Stomach (tissue), 8 donors: ENCODE measurements at regions not wholly inside any gene's neighbourhood (a gene's known extent, or its start where the extent isn't known, plus 50 kb on each side); places are given as distances from the start of the nearest gene placed in this dataset.

ENCODE experiments used
- DNase-seq, 2 donors: peaks; one replicate each; pipeline versions ENCODE4 v3.0.0 to v3.0.0-alpha.2; 2013 to 2019
- H3K27ac ChIP-seq, 5 donors: fragments of 200-600 bp in 4 of 5; sonication (generic) in 4 of 5; one replicate each; pipeline ENCODE4 v1.5.1; 2013 to 2019; ENCODE audit warnings: mild to moderate bottlenecking in 1 of 5, moderate library complexity in 1 of 5
- H3K27me3 ChIP-seq, 3 donors: fragments of 200-600 bp; sonication (generic); one replicate each; pipeline ENCODE4 v1.5.1; 2017 to 2019; ENCODE audit warnings: mixed run types in 1 of 3
- H3K36me3 ChIP-seq, 4 donors: fragments of 200-600 bp; sonication (generic); 1 replicate in 3 of 4; 2 replicates in 1 of 4; pipeline ENCODE4 v1.5.1; 2016 to 2019
- H3K4me1 ChIP-seq, 4 donors: fragments of 200-600 bp; sonication (generic); one replicate each; pipeline ENCODE4 v1.5.1; 2016 to 2019
- H3K4me3 ChIP-seq, 4 donors: fragments of 200-600 bp; sonication (generic) in 3 of 4; one replicate each; pipeline ENCODE4 v1.5.1; 2016 to 2019; ENCODE audit warnings: mild to moderate bottlenecking in 1 of 4
- H3K9me3 ChIP-seq, 4 donors: fragments of 200-600 bp; sonication (generic); one replicate each; pipeline ENCODE4 v1.5.1; 2016 to 2019
- EP300 ChIP-seq: sonication (generic); formaldehyde crosslinking; IDR thresholded peaks from one replicate; pipeline ENCODE4 v1.6.1; 2017; ENCODE audit warnings: antibody characterized with exemption
- POLR2A ChIP-seq, 4 donors: fragments of 450-650 bp; IDR thresholded peaks; one replicate each; pipeline ENCODE4 v1.6.1; 2016; ENCODE audit warnings: antibody characterized with exemption in 4 of 4, control low read depth in 2 of 4, mild to moderate bottlenecking in 1 of 4, moderate library complexity in 1 of 4
- POLR2AphosphoS5 ChIP-seq, 3 donors: sonication (generic); formaldehyde crosslinking; IDR thresholded peaks; one replicate each; pipeline ENCODE4 v1.6.1; 2016; ENCODE audit warnings: antibody characterized with exemption in 3 of 3
- WGBS, 5 donors: extraction: QIAGEN DNeasy Blood & Tissue Kit in 3 of 5; methylation state at CpG; one replicate each; pipeline versions ENCODE4 v1.1.5 to v1.1.7; 2013 to 2018; 5-methylcytosine and 5-hydroxymethylcytosine counted together
- intact Hi-C: fragments of 100-400 bp; cut with DNase I; formaldehyde crosslinking; loops from one replicate; pipeline ENCODE4 v1.15.1; 2023; ENCODE audit warnings: low total_unique reads
- TF ChIP-seq, protein P1 (sequence below), 7 experiments: fragments of 450-650 bp in 4 of 7; fragments of 200-600 bp in 3 of 7; sonication (generic) in 3 of 7; IDR thresholded peaks; one replicate each; pipeline ENCODE4 v1.5.1; 2016 to 2019; ENCODE audit warnings: antibody characterized with exemption in 7 of 7, control low read depth in 2 of 7, mild to moderate bottlenecking in 1 of 7
- donor health status: healthy with polysubstance abuse.
- donor health status: Bipolar disorder and iron deficiency.
- donor health status: healthy.

DNA sequence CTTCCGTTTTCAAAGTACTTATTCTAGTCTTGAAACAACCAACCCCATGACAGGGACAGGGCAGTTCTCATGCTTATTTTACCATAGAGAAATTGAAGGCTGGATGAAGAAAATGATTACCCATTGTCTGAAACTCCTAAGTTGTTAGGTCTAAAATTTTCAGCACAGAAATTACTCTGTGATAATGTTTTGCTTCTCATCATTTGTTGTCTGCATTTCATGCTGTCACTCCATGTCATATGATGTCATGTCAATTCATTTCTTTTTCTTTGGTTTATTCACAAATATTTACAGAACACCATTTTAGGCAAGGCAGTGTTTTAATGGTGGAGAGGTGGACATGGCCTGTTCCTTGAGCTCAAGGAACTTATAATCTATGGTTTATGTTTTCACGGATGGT is 98.2 kb upstream of the RASGRP1 start:
- TF ChIP-seq, protein P1, sequence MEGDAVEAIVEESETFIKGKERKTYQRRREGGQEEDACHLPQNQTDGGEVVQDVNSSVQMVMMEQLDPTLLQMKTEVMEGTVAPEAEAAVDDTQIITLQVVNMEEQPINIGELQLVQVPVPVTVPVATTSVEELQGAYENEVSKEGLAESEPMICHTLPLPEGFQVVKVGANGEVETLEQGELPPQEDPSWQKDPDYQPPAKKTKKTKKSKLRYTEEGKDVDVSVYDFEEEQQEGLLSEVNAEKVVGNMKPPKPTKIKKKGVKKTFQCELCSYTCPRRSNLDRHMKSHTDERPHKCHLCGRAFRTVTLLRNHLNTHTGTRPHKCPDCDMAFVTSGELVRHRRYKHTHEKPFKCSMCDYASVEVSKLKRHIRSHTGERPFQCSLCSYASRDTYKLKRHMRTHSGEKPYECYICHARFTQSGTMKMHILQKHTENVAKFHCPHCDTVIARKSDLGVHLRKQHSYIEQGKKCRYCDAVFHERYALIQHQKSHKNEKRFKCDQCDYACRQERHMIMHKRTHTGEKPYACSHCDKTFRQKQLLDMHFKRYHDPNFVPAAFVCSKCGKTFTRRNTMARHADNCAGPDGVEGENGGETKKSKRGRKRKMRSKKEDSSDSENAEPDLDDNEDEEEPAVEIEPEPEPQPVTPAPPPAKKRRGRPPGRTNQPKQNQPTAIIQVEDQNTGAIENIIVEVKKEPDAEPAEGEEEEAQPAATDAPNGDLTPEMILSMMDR (IDR thresholded peaks at IDR 0.05): no peak
- TF ChIP-seq POLR2A (IDR thresholded peaks at IDR 0.05) (no peak), EP300 (no peak), POLR2AphosphoS5 (IDR thresholded peaks at IDR 0.05) (no peak)
- intact Hi-C loops: no loop called here

DNA sequence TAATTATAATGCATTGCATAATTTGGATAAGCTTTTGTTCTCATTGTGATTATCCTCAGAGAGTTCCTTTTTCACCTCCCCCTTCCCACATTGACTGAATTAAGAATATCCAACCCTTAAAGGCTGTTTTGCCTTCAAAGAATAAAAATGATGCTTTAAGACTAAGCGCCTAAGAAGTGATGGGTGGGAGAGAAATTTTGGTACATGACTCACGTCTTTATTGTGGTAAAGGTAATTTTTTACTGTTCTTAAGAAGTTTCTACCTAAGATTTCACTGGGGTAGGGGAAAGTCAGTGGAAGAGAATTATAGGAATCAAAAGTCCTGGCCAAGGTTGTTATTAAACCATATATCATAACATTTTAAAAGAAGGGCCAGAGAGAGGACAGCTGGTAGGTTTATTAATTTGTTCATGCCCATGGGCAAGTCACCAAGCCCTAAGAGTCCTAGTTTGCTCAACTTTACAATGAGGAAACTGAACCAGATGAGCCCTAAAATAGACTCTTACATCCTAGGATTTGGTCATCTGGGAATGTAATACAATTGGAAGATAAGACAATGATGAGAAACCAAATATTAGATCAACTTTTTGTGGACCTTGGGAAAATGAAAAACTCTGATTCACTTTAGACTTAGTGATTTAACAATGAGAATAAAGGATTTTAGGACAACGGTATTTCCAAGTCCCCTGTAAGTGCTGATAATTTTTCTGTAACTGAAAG is 101.1 kb upstream of the RASGRP1 start:
- Histone ChIP-seq H3K4me3 (no peak overlapping the region), H3K4me1 (no peaks in the 10 kb centered on the region), H3K27me3 (peaks cover 0 to 10% (median 0%) of the 10 kb centered on the region in 3 donors), H3K36me3 (no peaks in the 10 kb centered on the region), H3K9me3 (no peaks in the 10 kb centered on the region), H3K27ac (no peak overlapping the region)
- no peak for DNase-seq
- no peak for TF ChIP-seq EP300
- no peak for TF ChIP-seq POLR2AphosphoS5 (IDR thresholded peaks at IDR 0.05)
- TF ChIP-seq, protein P1 (IDR thresholded peaks at IDR 0.05): no peak
- TF ChIP-seq POLR2A (IDR thresholded peaks at IDR 0.05): no peak
- 88 to 90% (median 88%) methylated on average over 3 of the region's 3 CpGs for WGBS, 5 donors
- intact Hi-C loops: no loop called here

More for the DNA sequence above, 98.2 kb upstream of the RASGRP1 start:
- WGBS, 5 donors: 85 to 93% (median 89%) methylated on average over 2 of the region's 2 CpGs
- Histone ChIP-seq H3K27ac (no peak overlapping the region), H3K9me3 (no peaks in the 10 kb centered on the region), H3K4me1 (no peaks in the 10 kb centered on the region), H3K27me3 (peaks cover 0 to 4% (median 0%) of the 10 kb centered on the region in 3 donors), H3K4me3 (no peak overlapping the region), H3K36me3 (no peaks in the 10 kb centered on the region)
- DNase-seq: no peak

DNA sequence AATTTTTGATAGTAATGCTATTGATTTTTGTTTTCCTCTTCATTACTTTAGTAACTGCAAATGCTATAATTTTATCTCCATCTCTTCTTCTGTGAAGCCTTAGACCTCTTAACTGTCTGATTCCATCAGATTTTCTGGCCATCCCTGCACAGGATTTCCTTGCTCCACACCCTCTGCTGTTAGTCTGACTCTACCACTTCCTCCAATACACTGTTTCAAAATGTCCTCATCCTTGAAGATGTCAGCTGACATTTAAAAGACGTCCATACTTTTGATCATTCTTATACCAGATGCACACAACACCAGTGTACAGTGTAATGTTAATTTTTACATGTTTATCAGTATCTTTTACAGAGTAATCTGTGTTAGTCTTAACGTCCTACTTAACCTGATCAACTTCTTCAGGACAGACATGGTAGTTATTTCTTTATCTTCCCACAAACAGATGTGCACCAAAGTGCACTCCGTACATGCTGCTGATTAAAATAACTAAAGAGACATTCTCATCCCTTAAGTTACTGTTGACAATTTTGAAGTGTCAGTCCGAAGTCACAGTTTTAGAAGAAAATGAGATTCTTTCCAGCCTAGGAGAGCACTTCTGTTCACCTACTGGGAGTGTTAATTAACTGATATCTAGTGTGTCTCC is 102.4 kb upstream of the RASGRP1 start:
- Histone ChIP-seq H3K27ac (no peak overlapping the region), H3K36me3 (no peaks in the 10 kb centered on the region), H3K27me3 (peaks cover 0 to 10% (median 0%) of the 10 kb centered on the region in 3 donors), H3K9me3 (no peaks in the 10 kb centered on the region), H3K4me1 (no peaks in the 10 kb centered on the region), H3K4me3 (no peak overlapping the region)
- intact Hi-C loops: no loop called here
- no peak for DNase-seq
- TF ChIP-seq POLR2AphosphoS5 (IDR thresholded peaks at IDR 0.05): no peak
- no peak for TF ChIP-seq POLR2A (IDR thresholded peaks at IDR 0.05)
- TF ChIP-seq, protein P1 (IDR thresholded peaks at IDR 0.05): no peak
- WGBS, 5 donors: 26 to 35% (median 27%) methylated on average over 4 of the region's 4 CpGs

DNA sequence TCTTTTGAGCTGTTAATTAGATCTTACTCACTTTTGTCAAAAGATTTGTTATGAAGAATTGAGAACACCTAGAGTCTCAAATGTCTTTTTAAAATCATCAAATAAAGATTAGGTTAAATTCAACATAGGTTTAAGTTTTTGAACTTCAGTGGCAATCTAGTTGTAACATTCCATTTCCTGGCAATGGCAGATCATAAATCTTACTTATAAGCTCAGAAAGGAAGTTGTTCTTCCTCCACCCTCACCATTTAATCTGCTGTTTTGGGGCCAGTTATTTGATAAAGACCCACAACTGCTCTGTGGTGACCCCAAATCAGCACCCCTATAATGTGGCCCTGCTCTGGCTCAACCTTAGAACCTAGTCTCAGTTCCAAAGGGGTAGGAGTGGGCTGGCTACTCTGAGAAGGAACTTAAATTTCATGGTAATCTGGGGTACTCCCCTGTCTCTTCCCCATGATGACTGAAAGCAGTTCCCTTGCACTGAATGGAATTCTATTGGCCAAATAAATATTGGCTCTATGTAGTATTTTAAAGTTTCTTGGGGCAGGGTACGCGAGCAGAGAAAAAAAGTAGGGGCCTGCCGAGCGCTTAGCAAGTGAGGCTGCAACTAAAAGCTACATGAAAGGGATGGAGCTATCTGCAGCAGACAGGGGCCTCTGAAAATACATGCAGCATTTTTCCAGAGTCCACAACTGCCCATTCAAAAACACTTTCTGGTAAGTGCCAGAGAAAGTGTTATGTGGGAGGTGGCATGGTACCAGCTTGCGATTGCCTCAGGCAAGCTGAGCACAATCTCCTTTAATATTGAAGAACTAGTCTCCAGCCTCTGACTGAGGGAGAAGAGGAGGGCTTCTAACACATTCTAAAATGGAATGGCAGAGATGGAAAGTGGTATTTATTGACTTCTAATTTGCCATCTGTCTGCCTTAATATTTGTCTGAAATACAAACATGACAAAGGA is 103.6 kb upstream of the RASGRP1 start:
- intact Hi-C loops: no loop called here
- TF ChIP-seq EP300: no peak
- TF ChIP-seq, protein P1 (IDR thresholded peaks at IDR 0.05): no peak
- TF ChIP-seq POLR2AphosphoS5 (IDR thresholded peaks at IDR 0.05): no peak
- TF ChIP-seq POLR2A (IDR thresholded peaks at IDR 0.05): no peak
- Histone ChIP-seq H3K27me3 (peaks cover 0 to 10% (median 0%) of the 10 kb centered on the region in 3 donors), H3K4me3 (no peak overlapping the region), H3K27ac (no peak overlapping the region), H3K4me1 (no peaks in the 10 kb centered on the region), H3K36me3 (no peaks in the 10 kb centered on the region), H3K9me3 (no peaks in the 10 kb centered on the region)
- DNase-seq: no peak
- WGBS, 5 donors: 87 to 99% (median 92%) methylated on average over 5 of the region's 5 CpGs
